GM23338 (cell line): ENCODE measurements at regions not wholly inside any gene's neighbourhood (a gene's known extent, or its start where the extent isn't known, plus 50 kb on each side); places are given as distances from the start of the nearest gene placed in this dataset.

Experiments used
- ATAC-seq: fragments of 200-7000 bp; cut with Tn5 transposase; 3 replicates; pipeline ENCODE4 v1.9.1; 2020
- DNase-seq: peaks from one replicate; pipeline ENCODE4 v3.0.0-alpha.2; 2015; ENCODE audit warnings: low spot score
- H2AFZ ChIP-seq: fragments of 200-600 bp; sonication (generic); 2 replicates; pipeline ENCODE4 v1.8.0; 2016; ENCODE audit warnings: antibody characterized with exemption, mild to moderate bottlenecking, moderate library complexity
- H3F3A ChIP-seq: fragments of 200-600 bp; sonication (generic); replicated peaks from 2 replicates; pipeline ENCODE4 v1.8.0; 2017; ENCODE audit warnings: antibody characterized with exemption, mixed run types, low read depth
- H3K27ac ChIP-seq: fragments of 200-600 bp; sonication (generic); 2 replicates; pipeline ENCODE4 v1.6.1; 2016; ENCODE audit warnings: low read depth
- H3K27me3 ChIP-seq: fragments of 200-600 bp; sonication (generic); 2 replicates; pipeline ENCODE4 v1.8.0; 2016; ENCODE audit warnings: mild to moderate bottlenecking, mixed run types, moderate library complexity; ENCODE audit not compliant: insufficient read depth
- H3K36me3 ChIP-seq: fragments of 200-600 bp; sonication (generic); 2 replicates; pipeline ENCODE4 v1.8.0; 2016; ENCODE audit warnings: mild to moderate bottlenecking; ENCODE audit not compliant: insufficient read depth
- H3K4me1 ChIP-seq: fragments of 200-600 bp; sonication (generic); 2 replicates; pipeline ENCODE4 v1.8.0; 2016; ENCODE audit warnings: mild to moderate bottlenecking, moderate library complexity; ENCODE audit not compliant: insufficient read depth
- H3K4me2 ChIP-seq: fragments of 200-600 bp; sonication (generic); 2 replicates; pipeline ENCODE4 v1.7.1; 2017; ENCODE audit warnings: mixed run types
- H3K4me3 ChIP-seq: fragments of 200-600 bp; sonication (generic); 2 replicates; pipeline ENCODE4 v1.6.1; 2016; ENCODE audit warnings: mixed run types
- H3K79me2 ChIP-seq: fragments of 200-600 bp; sonication (generic); replicated peaks from 2 replicates; pipeline ENCODE4 v1.8.0; 2017; ENCODE audit warnings: mild to moderate bottlenecking; ENCODE audit not compliant: insufficient read depth
- H3K9me2 ChIP-seq: fragments of 200-600 bp; sonication (generic); 2 replicates; pipeline ENCODE4 v1.8.0; 2017; ENCODE audit not compliant: insufficient read depth
- H4K20me1 ChIP-seq: fragments of 200-600 bp; sonication (generic); replicated peaks from 2 replicates; pipeline ENCODE4 v1.8.0; 2017; ENCODE audit warnings: mild to moderate bottlenecking; ENCODE audit not compliant: insufficient read depth
- H3K27ac Mint-ChIP-seq: 2 replicates; pipeline ENCODE4 v1.8.0; 2020; ENCODE audit warnings: inconsistent platforms, mild to moderate bottlenecking, moderate library complexity, mixed read lengths
- H3K27me3 Mint-ChIP-seq: 3 replicates; pipeline ENCODE4 v1.8.0; 2022; ENCODE audit warnings: low read depth, mild to moderate bottlenecking, moderate library complexity, mixed read lengths, inconsistent platforms; ENCODE audit not compliant: insufficient read depth, poor library complexity
- H3K36me3 Mint-ChIP-seq: 3 replicates; pipeline ENCODE4 v1.8.0; 2021; ENCODE audit warnings: low read depth, mild to moderate bottlenecking, inconsistent platforms, moderate library complexity, mixed read lengths
- H3K4me1 Mint-ChIP-seq: 3 replicates; pipeline ENCODE4 v1.8.0; 2020; ENCODE audit warnings: mild to moderate bottlenecking, inconsistent platforms, mixed read lengths
- H3K4me3 Mint-ChIP-seq: 3 replicates; pipeline ENCODE4 v1.8.0; 2021; ENCODE audit warnings: moderate library complexity, mild to moderate bottlenecking, inconsistent platforms, mixed read lengths
- H3K9me3 Mint-ChIP-seq: 3 replicates; pipeline ENCODE4 v1.8.0; 2020; ENCODE audit warnings: moderate library complexity, mild to moderate bottlenecking, inconsistent platforms, mixed read lengths
- CREB1 ChIP-seq: fragments of 250-450 bp; sonication (Bioruptor Pico); IDR thresholded peaks from 2 replicates; pipeline ENCODE4 v1.5.0; 2020; ENCODE audit warnings: low read depth, mild to moderate bottlenecking, moderate library complexity
- CTCF ChIP-seq, 2 experiments: fragments of 200-600 bp in 1 of 2; sonication (generic) in 1 of 2; conservative IDR thresholded peaks; 2 replicates each; pipeline versions ENCODE4 v1.5.1 to v1.6.1; 2016 to 2017; ENCODE audit warnings: antibody characterized with exemption in 2 of 2, low read depth in 2 of 2, mild to moderate bottlenecking in 2 of 2, moderate library complexity in 1 of 2
- ETS1 ChIP-seq: IDR thresholded peaks from 2 replicates; pipeline ENCODE4 v1.6.1; 2016; ENCODE audit warnings: antibody characterized with exemption
- EZH2 ChIP-seq: fragments of 200-600 bp; sonication (generic); IDR thresholded peaks from one replicate; pipeline ENCODE4 v1.8.0; 2017; ENCODE audit warnings: antibody characterized with exemption, mild to moderate bottlenecking, low read depth; ENCODE audit not compliant: unreplicated experiment
- EZH2phosphoT487 ChIP-seq: fragments of 200-600 bp; sonication (generic); IDR thresholded peaks from one replicate; pipeline ENCODE4 v1.8.1; 2018; ENCODE audit warnings: antibody characterized with exemption; ENCODE audit not compliant: unreplicated experiment
- JUNB ChIP-seq: IDR thresholded peaks from one replicate; pipeline ENCODE4 v1.6.1; 2016; ENCODE audit warnings: antibody characterized with exemption; ENCODE audit not compliant: unreplicated experiment
- NANOG ChIP-seq: IDR thresholded peaks from 2 replicates; pipeline ENCODE4 v1.6.1; 2016; ENCODE audit warnings: antibody characterized with exemption, borderline replicate concordance
- POLR2AphosphoS5 ChIP-seq: IDR thresholded peaks from 2 replicates; pipeline ENCODE4 v1.6.1; 2016; ENCODE audit warnings: antibody characterized with exemption, low read depth
- REST ChIP-seq: IDR thresholded peaks from one replicate; pipeline ENCODE4 v1.6.1; 2018; ENCODE audit warnings: antibody characterized with exemption; ENCODE audit not compliant: unreplicated experiment
- STAT1 ChIP-seq: IDR thresholded peaks from one replicate; pipeline ENCODE4 v1.6.1; 2016; ENCODE audit warnings: antibody characterized with exemption; ENCODE audit not compliant: unreplicated experiment
- ZNF114 ChIP-seq: fragments of 250-450 bp; sonication (Bioruptor Pico); IDR thresholded peaks from 2 replicates; pipeline ENCODE4 v1.5.0; 2020; ENCODE audit warnings: mild to moderate bottlenecking, moderate library complexity
- ZNF331 ChIP-seq: fragments of 250-450 bp; sonication (Bioruptor Pico); IDR thresholded peaks from 2 replicates; pipeline ENCODE4 v1.5.0; 2020; ENCODE audit warnings: low read depth, mild to moderate bottlenecking, moderate library complexity
- ZNF462 ChIP-seq: fragments of 250-450 bp; sonication (Bioruptor Pico); IDR thresholded peaks from 2 replicates; pipeline ENCODE4 v1.5.0; 2020; ENCODE audit warnings: mild to moderate bottlenecking, moderate library complexity

- Histone ChIP-seq H3K9me2 (no peaks in the 10 kb centered on the region), H3K79me2 (no peaks in the 10 kb centered on the region), H3K4me2 (no peak overlapping the region), H3K27me3 (no peaks in the 10 kb centered on the region), H3F3A (no peaks in the 10 kb centered on the region), H3K4me3 (no peak overlapping the region), H3K27ac (no peak overlapping the region), H3K36me3 (no peaks in the 10 kb centered on the region), H2AFZ (no peak overlapping the region), H4K20me1 (no peaks in the 10 kb centered on the region), H3K4me1 (no peaks in the 10 kb centered on the region)
- Mint-ChIP-seq H3K27ac (no peak overlapping the region), H3K36me3 (no peaks in the 10 kb centered on the region), H3K4me3 (no peak overlapping the region), H3K27me3 (no peaks in the 10 kb centered on the region), H3K9me3 (no peaks in the 10 kb centered on the region), H3K4me1 (no peaks in the 10 kb centered on the region)
- DNase-seq: no peak
- no peak for ATAC-seq
- TF ChIP-seq REST (no peak), NANOG (no peak), CREB1 (no peak), STAT1 (no peak), CTCF (conservative IDR thresholded peaks at IDR 0.05; ENCODE audit: low read depth in 2 of 2) (no peak), POLR2AphosphoS5 (no peak), ETS1 (no peak), ZNF114 (no peak), ZNF331 (CRISPR knock-in tag) (no peak), JUNB (no peak), EZH2phosphoT487 (no peak), EZH2 (no peak), ZNF462 (no peak)
Measured at GRCh38 chr5:38715696-38716095, 130.1 kb upstream of the OSMR start.
